Fibroblast of lung (primary cell): ENCODE measurements at regions not wholly inside any gene's neighbourhood (a gene's known extent, or its start where the extent isn't known, plus 50 kb on each side); places are given as distances from the start of the nearest gene placed in this dataset.

ENCODE experiments used
- EZH2 ChIP-seq: IDR thresholded peaks from 2 replicates; pipeline ENCODE4 v1.5.1; 2012; ENCODE audit warnings: low read length, control low read depth, mild to moderate bottlenecking; ENCODE audit errors: missing control alignments
- TF ChIP-seq, protein P1 (sequence below), 2 donors: IDR thresholded peaks in 1 of 2; conservative IDR thresholded peaks in 1 of 2; 1 replicate in 1 of 2; 2 replicates in 1 of 2; pipeline ENCODE4 v1.5.1; 2011 to 2012; ENCODE audit warnings: low read length in 2 of 2, control low read depth in 1 of 2, inconsistent platforms in 1 of 2, low read depth in 1 of 2, mild to moderate bottlenecking in 1 of 2

DNA sequence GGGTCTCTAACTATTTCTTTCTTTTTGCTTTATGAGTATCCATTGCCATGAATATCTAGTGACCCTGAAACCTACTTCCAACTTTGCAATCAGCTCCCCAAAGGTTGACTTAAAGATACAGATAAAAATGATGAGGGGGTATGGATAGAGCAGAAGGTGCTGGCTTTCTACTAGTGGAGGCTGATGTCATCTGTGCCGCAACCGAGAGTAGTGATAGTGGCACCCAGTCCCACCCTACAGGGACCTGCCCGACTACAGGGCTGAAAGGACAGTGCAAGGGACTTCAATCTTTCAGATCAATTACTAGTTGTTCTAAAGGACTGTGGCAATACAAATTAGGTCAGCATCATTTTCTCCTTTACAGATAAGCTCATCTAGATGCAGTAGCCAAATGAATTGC lies 806.0 kb downstream of the VRK1 start:
- TF ChIP-seq, protein P1, sequence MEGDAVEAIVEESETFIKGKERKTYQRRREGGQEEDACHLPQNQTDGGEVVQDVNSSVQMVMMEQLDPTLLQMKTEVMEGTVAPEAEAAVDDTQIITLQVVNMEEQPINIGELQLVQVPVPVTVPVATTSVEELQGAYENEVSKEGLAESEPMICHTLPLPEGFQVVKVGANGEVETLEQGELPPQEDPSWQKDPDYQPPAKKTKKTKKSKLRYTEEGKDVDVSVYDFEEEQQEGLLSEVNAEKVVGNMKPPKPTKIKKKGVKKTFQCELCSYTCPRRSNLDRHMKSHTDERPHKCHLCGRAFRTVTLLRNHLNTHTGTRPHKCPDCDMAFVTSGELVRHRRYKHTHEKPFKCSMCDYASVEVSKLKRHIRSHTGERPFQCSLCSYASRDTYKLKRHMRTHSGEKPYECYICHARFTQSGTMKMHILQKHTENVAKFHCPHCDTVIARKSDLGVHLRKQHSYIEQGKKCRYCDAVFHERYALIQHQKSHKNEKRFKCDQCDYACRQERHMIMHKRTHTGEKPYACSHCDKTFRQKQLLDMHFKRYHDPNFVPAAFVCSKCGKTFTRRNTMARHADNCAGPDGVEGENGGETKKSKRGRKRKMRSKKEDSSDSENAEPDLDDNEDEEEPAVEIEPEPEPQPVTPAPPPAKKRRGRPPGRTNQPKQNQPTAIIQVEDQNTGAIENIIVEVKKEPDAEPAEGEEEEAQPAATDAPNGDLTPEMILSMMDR (conservative IDR thresholded peaks at IDR 0.05 in 1 of 2, IDR thresholded peaks at IDR 0.05 in 1 of 2; ENCODE audit: low read depth in 1 of 2, low read length in 2 of 2), result no peak
- TF ChIP-seq EZH2, result no peak
